ENCODE measurements at regions not wholly inside any gene's neighbourhood (a gene's known extent, or its start where the extent isn't known, plus 50 kb on each side); places are given as distances from the start of the nearest gene placed in this dataset.

GRCh38 chr5:142472306-142472951, 147.6 kb upstream of the SPRY4 start (continued):
- TF ChIP-seq MAZ (CRISPR knock-in tag; conservative IDR thresholded peaks at IDR 0.05 in 1 of 2, IDR thresholded peaks at IDR 0.05 in 1 of 2): no peak
- no peak for TF ChIP-seq ZBTB43 (CRISPR knock-in tag; IDR thresholded peaks at IDR 0.05)
- no peak for TF ChIP-seq E2F4 (CRISPR knock-in tag; IDR thresholded peaks at IDR 0.05; ENCODE audit: low read depth)
- TF ChIP-seq PHB2 (IDR thresholded peaks at IDR 0.05; ENCODE audit: low read depth): no peak
- peak; percentile 16; the same call in 1 of the 2 replicates for TF ChIP-seq ZKSCAN8 (CRISPR knock-in tag; IDR thresholded peaks at IDR 0.05)
- no peak for TF ChIP-seq MLX (CRISPR knock-in tag; conservative IDR thresholded peaks at IDR 0.05)
- TF ChIP-seq ZNF431 (CRISPR knock-in tag; IDR thresholded peaks at IDR 0.05): no peak
- TF ChIP-seq UBTF (IDR thresholded peaks at IDR 0.05; ENCODE audit: borderline replicate concordance in 1 of 2, low read depth in 2 of 2, low read length in 2 of 2): no peak
- no peak for TF ChIP-seq HDAC3 (IDR thresholded peaks at IDR 0.05; ENCODE audit: borderline replicate concordance, partially characterized antibody)
- TF ChIP-seq CREB1 (IDR thresholded peaks at IDR 0.05): peak; percentile 74
- TF ChIP-seq CREB1 (CRISPR knock-in tag; IDR thresholded peaks at IDR 0.05): peak; percentile 86
- no peak for TF ChIP-seq ZNF785 (CRISPR knock-in tag; IDR thresholded peaks at IDR 0.05)
- TF ChIP-seq CREM (IDR thresholded peaks at IDR 0.05; ENCODE audit: low read depth): peak; percentile 81
- TF ChIP-seq NR1H2 (CRISPR knock-in tag; IDR thresholded peaks at IDR 0.05): no peak

All from K562 (cell line).